NB4 (cell line): ENCODE measurements at regions not wholly inside any gene's neighbourhood (a gene's known extent, or its start where the extent isn't known, plus 50 kb on each side); places are given as distances from the start of the nearest gene placed in this dataset.

Source experiments
- DNase-seq: peaks from one replicate; pipeline ENCODE4 v3.0.0; 2010; ENCODE audit warnings: low read depth
- H3K4me3 ChIP-seq: one replicate; pipeline ENCODE4 v1.5.1; 2011; ENCODE audit warnings: mild to moderate bottlenecking, low read depth, low read length, moderate library complexity
- CTCF ChIP-seq: IDR thresholded peaks from one replicate; pipeline ENCODE4 v1.5.1; 2012; ENCODE audit warnings: low read depth, low read length
- MAX ChIP-seq: IDR thresholded peaks from 2 replicates; pipeline ENCODE4 v1.6.1; 2011; ENCODE audit warnings: low read depth, low read length
- MYC ChIP-seq: IDR thresholded peaks from 2 replicates; pipeline ENCODE4 v1.6.1; 2011; ENCODE audit warnings: low read depth, low read length
- POLR2A ChIP-seq: IDR thresholded peaks from 2 replicates; pipeline ENCODE4 v1.6.1; 2011; ENCODE audit warnings: mild to moderate bottlenecking; ENCODE audit not compliant: insufficient read length; ENCODE audit errors: extremely low read depth

- H3K4me3 ChIP-seq = no peak overlapping the region
Observed at GRCh38 chr2:18912225-18912888, 323.0 kb upstream of the NT5C1B start.

GRCh38 chr2:18911416-18911815, 322.0 kb upstream of the NT5C1B start:
- H3K4me3 ChIP-seq = no peak overlapping the region
- TF ChIP-seq POLR2A (no peak), MYC (no peak), MAX (no peak), CTCF (no peak)
- no peak for DNase-seq

More at GRCh38 chr2:18912225-18912888, 323.0 kb upstream of the NT5C1B start:
- DNase-seq = no peak
- TF ChIP-seq CTCF (no peak), POLR2A (no peak), MAX (no peak), MYC (no peak)

GRCh38 chr2:18910843-18911242, 321.5 kb upstream of the NT5C1B start:
- TF ChIP-seq MYC = no peak
- no peak for TF ChIP-seq POLR2A
- TF ChIP-seq CTCF = no peak
- no peak for TF ChIP-seq MAX
- DNase-seq = no peak
- H3K4me3 ChIP-seq = no peak overlapping the region

GRCh38 chr2:18907937-18908336, 318.6 kb upstream of the NT5C1B start:
- DNase-seq = no peak
- no peak overlapping the region for H3K4me3 ChIP-seq
- TF ChIP-seq MYC (no peak), MAX (no peak), CTCF (no peak), POLR2A (no peak)

- H3K4me3 ChIP-seq = no peak overlapping the region
- DNase-seq = no peak
- TF ChIP-seq POLR2A (no peak), MYC (no peak), CTCF (no peak), MAX (no peak)
Observed at GRCh38 chr2:18907508-18907907, 318.1 kb upstream of the NT5C1B start.

- no peak for DNase-seq
- H3K4me3 ChIP-seq = no peak overlapping the region
- TF ChIP-seq POLR2A (no peak), CTCF (no peak), MYC (no peak), MAX (no peak)
Observed at GRCh38 chr2:18903750-18904149, 314.4 kb upstream of the NT5C1B start.
